Left colon (tissue), 2 donors: ENCODE measurements at regions not wholly inside any gene's neighbourhood (a gene's known extent, or its start where the extent isn't known, plus 50 kb on each side); places are given as distances from the start of the nearest gene placed in this dataset.
A peak's percentile ranks its signal among the peaks of the same experiment; 100 is the strongest.

Experiments used
- ATAC-seq: fragments of 200-7000 bp; cut with Tn5 transposase; one replicate; pipeline ENCODE4 v1.9.1; 2020; ENCODE audit warnings: mild to moderate bottlenecking, moderate library complexity
- DNase-seq, 2 donors: peaks; one replicate each; pipeline ENCODE4 v3.0.0-alpha.2; 2020
- intact Hi-C, 2 donors: fragments of 100-400 bp; cut with DNase I in 1 of 2; cut with micrococcal nuclease in 1 of 2; formaldehyde crosslinking; loops; one replicate each; pipeline versions ENCODE4 v1.11.2 to v1.14.0; 2022; cut with DNase I, micrococcal nuclease
- donor health status: DM: no; HTN: no; CAD: no.
- donor health status: DM: yes; HTN: yes; CAD: no.

GRCh38 chr7:25927626-25927978 is 224.4 kb upstream of the NFE2L3 start:
- intact Hi-C loops: no loop called here
- ATAC-seq (no peak), DNase-seq (no peak)

GRCh38 chr7:25928549-25929330 is 223.3 kb upstream of the NFE2L3 start:
- intact Hi-C loops: no loop called here
- DNase-seq: no peak
- no peak for ATAC-seq

DNA sequence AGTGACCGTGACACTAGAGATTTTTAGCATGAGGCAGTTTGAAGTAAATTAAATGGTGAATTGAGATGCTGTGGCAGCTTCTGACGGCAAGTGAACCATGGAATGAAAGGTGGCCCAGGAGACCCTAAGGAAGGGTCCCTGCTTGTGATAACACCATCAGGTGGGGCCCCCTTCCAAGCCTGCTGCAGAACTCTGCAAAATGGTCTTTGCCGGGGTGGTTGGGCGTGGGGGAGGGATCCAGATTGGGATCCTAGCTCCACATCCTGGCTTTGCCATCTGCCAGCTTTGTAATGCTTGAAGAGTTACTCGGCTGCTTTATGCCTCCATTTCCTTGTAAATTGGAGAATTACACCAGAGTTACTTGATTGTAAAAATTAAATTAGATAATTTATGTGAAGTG is 222.6 kb upstream of the NFE2L3 start:
- intact Hi-C loops: no loop called here
- DNase-seq: no peak
- ATAC-seq: no peak

DNA sequence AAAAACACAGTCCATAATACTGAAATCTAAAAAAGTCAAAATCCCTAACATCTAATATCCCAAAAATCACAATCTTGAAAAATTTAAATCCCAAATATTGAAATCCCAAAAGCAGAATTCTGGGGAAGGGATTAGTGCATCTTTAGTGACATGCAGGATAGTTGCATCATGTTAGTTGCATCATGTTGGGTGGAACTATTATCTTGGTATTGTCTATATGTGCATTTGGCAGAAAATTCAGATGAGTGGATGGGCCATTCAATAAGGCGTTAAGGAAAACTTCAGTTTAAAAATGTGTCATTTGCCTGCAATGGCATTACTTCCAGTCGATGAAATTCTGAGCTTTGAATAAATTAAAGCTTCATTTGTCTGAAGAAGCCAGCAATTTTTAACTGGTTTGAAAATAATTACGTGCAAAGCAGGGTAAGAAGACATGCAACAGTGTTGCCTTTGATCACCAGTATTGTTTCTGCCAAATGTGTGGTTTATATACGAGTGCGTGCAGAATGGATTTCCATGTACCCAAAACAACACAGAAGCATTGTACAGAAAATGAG is 221.4 kb upstream of the NFE2L3 start:
- no peak for ATAC-seq
- intact Hi-C loops: no loop called here
- no peak for DNase-seq

- ATAC-seq: no peak
- DNase-seq: no peak
- intact Hi-C loops: no loop called here
Observed at GRCh38 chr7:25931156-25931555, 220.8 kb upstream of the NFE2L3 start.

DNA sequence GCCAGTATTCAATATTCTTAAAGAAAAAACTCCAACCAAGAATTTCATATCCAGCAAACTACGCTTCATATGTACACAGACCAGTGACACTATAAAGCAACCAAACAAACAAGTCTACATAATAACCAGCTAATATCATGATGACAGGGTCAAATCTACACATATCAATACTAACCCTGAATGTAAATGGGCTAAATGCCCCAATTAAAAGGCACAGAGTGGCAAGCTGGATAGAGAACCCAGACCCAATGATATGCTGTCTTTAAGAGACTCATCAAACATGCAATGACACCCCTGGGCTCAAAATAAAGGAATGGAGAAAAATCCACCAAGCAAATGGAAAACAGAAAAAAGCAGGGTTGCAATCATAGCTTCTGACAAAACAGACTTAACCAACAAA is 218.1 kb upstream of the NFE2L3 start:
- DNase-seq (no peak), ATAC-seq (no peak)
- intact Hi-C loops: no loop called here

DNA sequence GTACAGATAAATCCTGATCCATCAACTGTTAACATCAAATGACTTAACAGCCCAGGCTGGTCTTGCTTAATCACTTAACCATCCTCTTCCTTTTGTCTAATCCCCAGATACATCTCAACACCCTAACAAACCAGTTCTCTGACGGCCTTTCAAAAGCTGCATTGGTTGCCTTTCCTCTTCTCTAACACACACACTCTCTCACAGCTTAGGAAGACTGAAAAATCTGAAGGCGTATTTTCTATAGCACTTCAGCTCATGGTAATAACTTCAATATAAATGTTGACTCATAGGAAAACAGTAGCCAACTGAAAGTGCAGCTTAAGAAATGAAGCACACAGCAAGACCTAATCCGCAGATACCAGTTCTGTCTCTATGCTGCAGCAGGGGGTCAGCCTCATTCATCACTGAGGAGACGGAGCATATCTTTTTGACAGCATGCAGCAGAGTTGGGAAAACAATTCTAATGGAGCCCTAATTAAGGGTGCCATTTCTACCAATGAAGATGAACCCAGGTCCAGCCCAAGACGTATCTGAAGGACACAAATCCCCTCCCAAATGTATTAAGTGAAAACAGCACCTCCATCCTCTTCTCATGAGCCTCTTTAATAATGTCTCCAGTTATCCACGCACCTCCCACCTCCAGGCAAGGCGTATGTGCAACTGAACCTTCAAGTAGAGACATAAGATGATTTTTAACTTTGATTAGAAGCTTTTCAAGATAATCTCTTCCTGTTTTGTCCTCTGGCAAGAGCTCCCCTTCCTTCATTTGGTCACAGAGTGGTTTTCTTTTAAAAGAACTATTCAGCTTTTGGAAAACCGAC is 211.7 kb upstream of the NFE2L3 start:
- no peak for DNase-seq
- intact Hi-C loops: no loop called here
- peak; percentile 63 for ATAC-seq

GRCh38 chr7:25944777-25945515 is 207.1 kb upstream of the NFE2L3 start:
- ATAC-seq (peak; percentile 78), DNase-seq (peak; percentile 62 to 85)
- intact Hi-C loops: no loop called here

DNA sequence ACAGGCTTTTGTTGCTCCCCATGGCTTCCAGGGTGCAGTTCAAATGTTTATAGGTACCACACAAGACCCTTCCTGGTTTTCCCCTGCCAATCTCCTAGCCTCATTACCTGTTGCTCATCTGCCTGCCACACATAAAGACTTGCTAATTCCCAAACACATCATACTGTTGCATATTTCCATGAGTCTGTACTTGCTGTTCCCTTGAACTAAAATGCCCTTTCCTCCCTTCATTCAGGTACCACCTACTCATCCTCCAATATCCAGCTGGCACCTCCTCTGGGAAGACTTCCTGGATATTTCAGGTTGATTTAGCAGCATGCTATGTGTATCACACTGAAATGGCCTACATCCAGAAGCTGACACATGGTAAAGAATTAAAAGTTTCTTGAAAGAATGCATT is 206.4 kb upstream of the NFE2L3 start:
- intact Hi-C loops: no loop called here
- no peak for ATAC-seq
- DNase-seq: no peak

GRCh38 chr7:25946181-25946580 is 205.8 kb upstream of the NFE2L3 start:
- intact Hi-C loops: no loop called here
- DNase-seq (no peak), ATAC-seq (no peak)

- DNase-seq (no peak), ATAC-seq (no peak)
- intact Hi-C loops: no loop called here
Observed at GRCh38 chr7:25947669-25948516, 204.1 kb upstream of the NFE2L3 start.

GRCh38 chr7:25949736-25950487 is 202.1 kb upstream of the NFE2L3 start:
- intact Hi-C loops: no loop called here
- peak; percentile 31 for ATAC-seq
- DNase-seq: peak; percentile 53 to 70

DNA sequence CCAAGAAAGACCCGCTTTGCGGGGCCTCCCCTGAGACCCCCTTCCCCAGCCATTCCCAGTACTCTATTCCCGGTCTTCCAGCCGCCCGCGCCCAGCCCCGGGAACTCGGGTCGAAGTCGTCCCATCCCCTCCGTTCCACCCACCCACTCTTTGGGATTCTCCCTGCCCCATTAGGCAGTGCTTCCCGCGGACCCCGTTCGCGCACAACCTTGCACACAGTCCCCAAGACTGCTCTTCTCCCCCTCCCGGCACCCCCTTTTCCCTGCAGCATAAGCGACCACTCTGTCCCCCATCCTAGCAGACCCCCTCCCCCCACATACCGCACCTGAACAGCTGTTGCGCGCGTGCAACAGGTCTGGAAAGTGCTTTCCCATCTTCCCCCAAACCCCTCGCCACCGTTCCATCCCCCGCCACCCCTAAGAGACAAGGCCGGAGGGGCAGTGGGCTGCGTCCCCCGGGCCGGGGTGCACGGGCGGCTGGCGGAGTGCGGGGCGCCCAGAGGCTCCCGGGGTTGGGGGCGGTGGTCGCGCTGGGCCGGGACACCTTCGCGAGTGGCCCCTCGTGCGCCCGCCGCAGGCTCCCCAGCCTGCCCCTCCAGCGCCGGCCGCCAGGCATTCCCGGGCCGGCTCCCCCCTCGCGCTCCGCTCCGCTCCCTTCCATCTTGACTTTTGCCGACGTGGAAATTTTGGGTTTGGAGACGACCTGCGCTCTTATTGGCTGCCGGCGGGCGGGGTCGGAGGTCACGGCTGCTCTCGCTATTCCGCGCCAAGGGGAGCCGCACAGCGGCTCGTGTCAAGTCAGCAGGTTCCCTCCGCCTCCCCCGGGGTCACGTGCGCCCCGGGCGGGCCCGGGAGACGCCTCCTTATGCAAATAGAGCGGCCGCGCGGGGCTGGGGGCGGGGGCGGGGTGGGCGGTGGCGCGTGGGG is 201.2 kb upstream of the NFE2L3 start:
- intact Hi-C loops: no loop called here
- DNase-seq (peak; percentile 95 to 97), ATAC-seq (peak; percentile 90)

- DNase-seq: no peak
- ATAC-seq: peak; percentile 13
- intact Hi-C loops: no loop called here
Observed at GRCh38 chr7:25951414-25952260, 200.4 kb upstream of the NFE2L3 start.

GRCh38 chr7:25952261-25953057 is 199.5 kb upstream of the NFE2L3 start:
- intact Hi-C loops: no loop called here
- DNase-seq (no peak), ATAC-seq (no peak)
